ENCODE measurements at regions not wholly inside any gene's neighbourhood (a gene's known extent, or its start where the extent isn't known, plus 50 kb on each side); places are given as distances from the start of the nearest gene placed in this dataset.

DNA sequence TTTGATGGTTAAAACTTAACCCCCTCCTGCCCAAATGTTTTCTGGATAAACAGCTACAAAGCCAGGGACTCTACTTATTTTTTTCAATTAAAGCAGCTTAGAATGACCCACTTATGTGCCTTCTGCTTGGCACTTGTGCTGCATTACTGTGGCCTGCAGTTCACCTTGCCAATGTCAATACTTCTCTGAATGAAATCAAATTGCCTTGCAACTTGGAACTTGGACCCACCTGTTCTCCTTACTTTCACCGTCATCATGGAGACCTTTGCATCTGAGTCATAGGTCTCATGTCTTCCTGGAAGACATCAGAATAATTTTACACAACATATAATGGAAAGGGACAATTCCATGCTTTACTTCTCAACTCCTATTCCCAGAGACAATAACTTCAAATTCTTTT lies 92.1 kb upstream of the FHL2 start:
- H3K4me1 ChIP-seq = no peaks in the 10 kb centered on the region
- Mint-ChIP-seq H3K4me3 (ENCODE audit: unreplicated experiment) (no peak overlapping the region), H3K27ac (ENCODE audit: unreplicated experiment) (no peak overlapping the region), H3K4me1 (ENCODE audit: low read depth, unreplicated experiment) (no peaks in the 10 kb centered on the region), H3K9me3 (ENCODE audit: unreplicated experiment) (no peaks in the 10 kb centered on the region), H3K36me3 (ENCODE audit: insufficient read depth, unreplicated experiment) (no peaks in the 10 kb centered on the region), H3K27me3 (ENCODE audit: insufficient read depth, unreplicated experiment) (peaks cover 19% of the 10 kb centered on the region)
- H3K9me3 ChIP-seq = no peaks in the 10 kb centered on the region
- no peak for DNase-seq
- POLR2A ChIA-PET = no interaction called here
- H3K36me3 ChIP-seq (ENCODE audit: control insufficient read depth, insufficient read depth, low read length) = no peaks in the 10 kb centered on the region
- BruUV-seq (replicated peaks) = no TSS peak
- intact Hi-C loops (cut with micrococcal nuclease; ENCODE audit: unreplicated experiment) = no loop called here
- TF ChIP-seq, protein P1, sequence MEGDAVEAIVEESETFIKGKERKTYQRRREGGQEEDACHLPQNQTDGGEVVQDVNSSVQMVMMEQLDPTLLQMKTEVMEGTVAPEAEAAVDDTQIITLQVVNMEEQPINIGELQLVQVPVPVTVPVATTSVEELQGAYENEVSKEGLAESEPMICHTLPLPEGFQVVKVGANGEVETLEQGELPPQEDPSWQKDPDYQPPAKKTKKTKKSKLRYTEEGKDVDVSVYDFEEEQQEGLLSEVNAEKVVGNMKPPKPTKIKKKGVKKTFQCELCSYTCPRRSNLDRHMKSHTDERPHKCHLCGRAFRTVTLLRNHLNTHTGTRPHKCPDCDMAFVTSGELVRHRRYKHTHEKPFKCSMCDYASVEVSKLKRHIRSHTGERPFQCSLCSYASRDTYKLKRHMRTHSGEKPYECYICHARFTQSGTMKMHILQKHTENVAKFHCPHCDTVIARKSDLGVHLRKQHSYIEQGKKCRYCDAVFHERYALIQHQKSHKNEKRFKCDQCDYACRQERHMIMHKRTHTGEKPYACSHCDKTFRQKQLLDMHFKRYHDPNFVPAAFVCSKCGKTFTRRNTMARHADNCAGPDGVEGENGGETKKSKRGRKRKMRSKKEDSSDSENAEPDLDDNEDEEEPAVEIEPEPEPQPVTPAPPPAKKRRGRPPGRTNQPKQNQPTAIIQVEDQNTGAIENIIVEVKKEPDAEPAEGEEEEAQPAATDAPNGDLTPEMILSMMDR (IDR thresholded peaks at IDR 0.05; ENCODE audit: insufficient read depth in 1 of 2, low read depth in 1 of 2, low read length in 1 of 2, severe bottlenecking in 1 of 2, unreplicated experiment in 1 of 2) = no peak
- no peaks in the 10 kb centered on the region for H3K27me3 ChIP-seq (replicated peaks; ENCODE audit: control insufficient read depth, insufficient read depth, low read length)
- CTCF ChIA-PET = no interaction called here
- no peak overlapping the region for H3K4me3 ChIP-seq (ENCODE audit: low read depth, low read length)

DNA sequence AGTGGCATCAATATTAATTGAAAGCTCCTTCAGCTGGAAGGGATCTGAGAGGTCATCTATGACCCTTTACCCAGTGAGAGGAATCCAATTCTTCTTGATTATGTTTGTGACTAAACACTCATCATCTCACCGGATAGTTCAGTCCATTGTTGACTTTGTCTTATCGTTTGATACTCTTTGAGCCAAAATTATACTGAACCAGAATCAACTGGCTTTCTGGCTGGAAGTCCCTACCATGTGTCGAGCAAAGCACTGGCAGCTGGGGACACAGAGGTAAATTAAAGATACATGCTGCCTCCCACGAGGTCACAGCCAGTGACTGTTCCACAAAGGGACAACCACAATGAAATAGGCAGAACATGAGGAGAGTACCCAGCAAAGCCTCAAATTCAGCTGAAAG lies 91.4 kb upstream of the FHL2 start:
- intact Hi-C loops (cut with micrococcal nuclease; ENCODE audit: unreplicated experiment) = no loop called here
- Mint-ChIP-seq H3K27ac (ENCODE audit: unreplicated experiment) (no peak overlapping the region), H3K4me3 (ENCODE audit: unreplicated experiment) (no peak overlapping the region), H3K9me3 (ENCODE audit: unreplicated experiment) (no peaks in the 10 kb centered on the region), H3K27me3 (ENCODE audit: insufficient read depth, unreplicated experiment) (peaks cover 19% of the 10 kb centered on the region), H3K36me3 (ENCODE audit: insufficient read depth, unreplicated experiment) (no peaks in the 10 kb centered on the region), H3K4me1 (ENCODE audit: low read depth, unreplicated experiment) (no peaks in the 10 kb centered on the region)
- H3K36me3 ChIP-seq (ENCODE audit: control insufficient read depth, insufficient read depth, low read length) = no peaks in the 10 kb centered on the region
- no TSS peak for BruUV-seq (replicated peaks)
- H3K27me3 ChIP-seq (replicated peaks; ENCODE audit: control insufficient read depth, insufficient read depth, low read length) = no peaks in the 10 kb centered on the region
- H3K4me1 ChIP-seq = no peaks in the 10 kb centered on the region
- H3K9me3 ChIP-seq = no peaks in the 10 kb centered on the region
- ChIA-PET POLR2A (no interaction called here), CTCF (no interaction called here)
- no peak overlapping the region for H3K4me3 ChIP-seq (ENCODE audit: low read depth, low read length)
- TF ChIP-seq, protein P1 (IDR thresholded peaks at IDR 0.05; ENCODE audit: insufficient read depth in 1 of 2, low read depth in 1 of 2, low read length in 1 of 2, severe bottlenecking in 1 of 2, unreplicated experiment in 1 of 2) = no peak
- no peak for DNase-seq

DNA sequence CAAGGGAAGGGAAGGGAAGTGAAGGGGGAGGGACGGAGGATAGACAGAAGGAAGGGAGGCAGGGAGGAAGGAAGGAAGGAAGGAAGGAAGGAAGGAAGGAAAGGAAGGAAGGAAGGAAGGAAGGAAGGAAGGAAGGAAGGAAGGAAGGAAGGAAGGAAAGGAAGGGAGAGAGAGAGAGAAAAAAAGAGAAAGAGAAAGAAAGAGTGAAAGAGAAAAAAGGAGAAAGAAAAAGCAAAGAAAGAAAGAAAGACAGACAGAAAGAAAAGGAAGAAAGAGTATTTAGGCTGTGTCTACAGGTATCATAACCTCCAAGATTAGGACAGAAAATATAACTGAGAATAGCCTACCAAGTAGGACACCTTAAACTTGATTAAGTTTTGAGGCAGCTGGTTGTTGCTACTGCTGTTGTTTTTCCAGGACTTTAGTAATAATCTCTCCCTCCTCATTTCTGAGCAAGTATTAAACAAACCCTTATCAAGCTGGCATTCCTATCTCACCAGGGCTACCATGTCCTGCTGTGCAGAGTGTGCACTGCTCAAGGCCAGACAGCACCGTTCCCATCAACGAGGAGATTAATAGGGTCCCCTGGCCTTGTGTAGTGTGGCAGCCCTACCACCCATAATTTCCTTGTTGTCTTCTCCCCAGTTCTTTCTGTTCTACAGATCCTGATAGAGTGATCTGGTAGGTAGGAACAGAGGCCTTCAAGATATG lies 90.5 kb upstream of the FHL2 start:
- BruUV-seq (replicated peaks) = no TSS peak
- no peak for DNase-seq
- H3K27me3 ChIP-seq (replicated peaks; ENCODE audit: control insufficient read depth, insufficient read depth, low read length) = no peaks in the 10 kb centered on the region
- TF ChIP-seq, protein P1 (IDR thresholded peaks at IDR 0.05; ENCODE audit: insufficient read depth in 1 of 2, low read depth in 1 of 2, low read length in 1 of 2, severe bottlenecking in 1 of 2, unreplicated experiment in 1 of 2) = no peak
- no peak overlapping the region for H3K4me3 ChIP-seq (ENCODE audit: low read depth, low read length)
- Mint-ChIP-seq H3K27me3 (ENCODE audit: insufficient read depth, unreplicated experiment) (peaks cover 16% of the 10 kb centered on the region), H3K36me3 (ENCODE audit: insufficient read depth, unreplicated experiment) (no peaks in the 10 kb centered on the region), H3K4me1 (ENCODE audit: low read depth, unreplicated experiment) (no peaks in the 10 kb centered on the region), H3K27ac (ENCODE audit: unreplicated experiment) (no peak overlapping the region), H3K9me3 (ENCODE audit: unreplicated experiment) (no peaks in the 10 kb centered on the region), H3K4me3 (ENCODE audit: unreplicated experiment) (no peak overlapping the region)
- no peaks in the 10 kb centered on the region for H3K4me1 ChIP-seq
- H3K36me3 ChIP-seq (ENCODE audit: control insufficient read depth, insufficient read depth, low read length) = no peaks in the 10 kb centered on the region
- intact Hi-C loops (cut with micrococcal nuclease; ENCODE audit: unreplicated experiment) = no loop called here
- ChIA-PET POLR2A (no interaction called here), CTCF (no interaction called here)
- no peaks in the 10 kb centered on the region for H3K9me3 ChIP-seq
